HTR-8/SVneo (cell line): ENCODE measurements at regions not wholly inside any gene's neighbourhood (a gene's known extent, or its start where the extent isn't known, plus 50 kb on each side); places are given as distances from the start of the nearest gene placed in this dataset.
A peak's percentile ranks its signal among the peaks of the same experiment; 100 is the strongest.
"Not testable (repeated sequence)": the region's sequence is repeated elsewhere in the genome, so short reads cannot be mapped to it uniquely, and the experiment has no call there.

Source experiments
- DNase-seq: peaks from one replicate; pipeline ENCODE4 v3.0.0; 2011; ENCODE audit warnings: low spot score, mixed read lengths; ENCODE audit not compliant: insufficient read length
- FAIRE-seq: peaks from 2 replicates; lab custom pipeline; 2011; peaks lifted over from hg19 to GRCh38; lab: Jason Lieb, UNC

GRCh38 chr21:33121715-33122475, 52.0 kb downstream of the OLIG1 start:
- DNase-seq (no peak), FAIRE-seq (no peak)

GRCh38 chr21:33122507-33122906, 52.6 kb downstream of the OLIG1 start:
- FAIRE-seq (no peak), DNase-seq (no peak)

- no peak for FAIRE-seq
Measured at GRCh38 chr21:33123374-33124123, 53.6 kb downstream of the OLIG1 start.

GRCh38 chr21:33124889-33125288, 54.9 kb downstream of the OLIG1 start:
- no peak for FAIRE-seq
- no peak for DNase-seq

More at GRCh38 chr21:33123374-33124123, 53.6 kb downstream of the OLIG1 start:
- no peak for DNase-seq

GRCh38 chr21:33125680-33126375, 55.9 kb downstream of the OLIG1 start:
- FAIRE-seq (no peak), DNase-seq (no peak)

GRCh38 chr21:33126569-33126968, 56.6 kb downstream of the OLIG1 start:
- FAIRE-seq: no peak
- no peak for DNase-seq

- DNase-seq (peak; percentile 80), FAIRE-seq (no peak)
Measured at GRCh38 chr21:33127154-33127867, 57.4 kb downstream of the OLIG1 start.

GRCh38 chr21:33127868-33128242, 57.9 kb downstream of the OLIG1 start:
- no peak for FAIRE-seq
- DNase-seq: no peak

- no peak for FAIRE-seq
- DNase-seq: no peak
Measured at GRCh38 chr21:33128538-33128937, 58.6 kb downstream of the OLIG1 start.

GRCh38 chr21:33132054-33132453, 62.1 kb downstream of the OLIG1 start:
- no peak for FAIRE-seq
- no peak for DNase-seq

GRCh38 chr21:33133892-33134291, 64.0 kb downstream of the OLIG1 start:
- FAIRE-seq: no peak
- DNase-seq: no peak

GRCh38 chr21:33135925-33136324, 66.0 kb downstream of the OLIG1 start:
- no peak for FAIRE-seq
- no peak for DNase-seq

- DNase-seq (no peak), FAIRE-seq (no peak)
Measured at GRCh38 chr21:33136847-33137502, 67.0 kb downstream of the OLIG1 start.

- FAIRE-seq (no peak), DNase-seq (no peak)
Measured at GRCh38 chr21:33139084-33139483, 69.1 kb downstream of the OLIG1 start.

- no peak for FAIRE-seq
- no peak for DNase-seq
Measured at GRCh38 chr21:33140288-33140687, 70.3 kb downstream of the OLIG1 start.

- FAIRE-seq (no peak), DNase-seq (no peak)
Measured at GRCh38 chr21:33146467-33146866, 76.5 kb downstream of the OLIG1 start.

- DNase-seq: no peak
- FAIRE-seq: no peak
Measured at GRCh38 chr21:33149181-33149580, 79.2 kb downstream of the OLIG1 start.

- not testable (repeated sequence) for DNase-seq, FAIRE-seq
Measured at GRCh38 chr21:33150968-33151367, 78.8 kb upstream of the IFNAR2 start.

- DNase-seq: no peak
- FAIRE-seq: no peak
Measured at GRCh38 chr21:33151941-33152731, 77.6 kb upstream of the IFNAR2 start.
